Neural cell (in vitro differentiated cells): ENCODE measurements at regions not wholly inside any gene's neighbourhood (a gene's known extent, or its start where the extent isn't known, plus 50 kb on each side); places are given as distances from the start of the nearest gene placed in this dataset.

Experiments
- H2AFZ ChIP-seq: fragments of 200-600, 300-800 bp; sonication (generic), shearing (Covaris generic); 2 replicates; pipeline ENCODE4 v1.6.0; 2014; ENCODE audit warnings: low read depth, mild to moderate bottlenecking, antibody characterized with exemption, low read length, moderate library complexity
- H3F3A ChIP-seq: fragments of 200-600 bp; shearing (Covaris generic); 2 replicates; pipeline ENCODE4 v1.6.1; 2016; ENCODE audit warnings: mild to moderate bottlenecking, moderate library complexity, mixed read lengths, antibody characterized with exemption, low read length; ENCODE audit not compliant: insufficient read depth, poor library complexity, severe bottlenecking
- H3K27ac ChIP-seq: fragments of 200-600, 300-800 bp; sonication (generic), shearing (Covaris generic); 2 replicates; pipeline ENCODE4 v1.5.1; 2014; ENCODE audit warnings: mild to moderate bottlenecking, low read length, moderate library complexity
- H3K27me3 ChIP-seq: fragments of 300-800, 200-600 bp; sonication (generic), shearing (Covaris generic); 2 replicates; pipeline ENCODE4 v1.6.0; 2014; ENCODE audit warnings: mild to moderate bottlenecking, low read depth, low read length, moderate library complexity; ENCODE audit not compliant: insufficient read depth
- H3K36me3 ChIP-seq: fragments of 300-800, 200-600 bp; sonication (generic), shearing (Covaris generic); 2 replicates; pipeline ENCODE4 v1.5.1; 2014; ENCODE audit warnings: mild to moderate bottlenecking, antibody characterized with exemption, low read length, moderate library complexity; ENCODE audit not compliant: insufficient read depth
- H3K4me2 ChIP-seq: fragments of 300-800, 200-600 bp; sonication (generic), shearing (Covaris generic); 2 replicates; pipeline ENCODE4 v1.6.0; 2014; ENCODE audit warnings: mild to moderate bottlenecking, low read length
- H3K4me3 ChIP-seq: fragments of 300-800, 200-600 bp; sonication (generic), shearing (Covaris generic); 2 replicates; pipeline ENCODE4 v1.5.1; 2014; ENCODE audit warnings: mild to moderate bottlenecking, low read length, moderate library complexity
- H3K79me2 ChIP-seq: fragments of 200-600 bp; shearing (Covaris generic); replicated peaks from 2 replicates; pipeline ENCODE4 v1.6.0; 2014; ENCODE audit warnings: mild to moderate bottlenecking, low read length, moderate library complexity; ENCODE audit not compliant: insufficient read depth
- H3K9ac ChIP-seq: fragments of 300-800, 200-600 bp; sonication (generic), shearing (Covaris generic); 2 replicates; pipeline ENCODE4 v1.6.1; 2016; ENCODE audit warnings: mild to moderate bottlenecking, low read length, mixed read lengths
- H3K9me2 ChIP-seq: fragments of 200-600 bp; shearing (Covaris generic); 2 replicates; pipeline ENCODE4 v1.6.1; 2016; ENCODE audit warnings: mild to moderate bottlenecking, low read length, mixed read lengths; ENCODE audit not compliant: insufficient read depth
- H3K9me3 ChIP-seq: fragments of 200-600, 300-800 bp; sonication (generic), shearing (Covaris generic); 2 replicates; pipeline ENCODE4 v1.6.1; 2016; ENCODE audit warnings: mild to moderate bottlenecking, mixed run types, low read length, moderate library complexity, mixed read lengths
- H4K20me1 ChIP-seq: fragments of 200-600 bp; shearing (Covaris generic); 2 replicates; pipeline ENCODE4 v1.6.1; 2016; ENCODE audit warnings: mild to moderate bottlenecking, mixed run types; ENCODE audit not compliant: insufficient read depth
- EP300 ChIP-seq: fragments of 450-650 bp; conservative IDR thresholded peaks from 2 replicates; pipeline ENCODE4 v1.6.1; 2014; ENCODE audit warnings: antibody characterized with exemption, mild to moderate bottlenecking, moderate library complexity; ENCODE audit not compliant: poor library complexity, severe bottlenecking
- EZH2 ChIP-seq: fragments of 200-600, 300-800 bp; shearing (Covaris generic), sonication (generic); IDR thresholded peaks from 2 replicates; pipeline ENCODE4 v1.6.1; 2014; ENCODE audit warnings: antibody characterized with exemption, low read length, borderline replicate concordance, mild to moderate bottlenecking; ENCODE audit not compliant: insufficient read depth, poor library complexity, severe bottlenecking
- MXI1 ChIP-seq: fragments of 450-650 bp; conservative IDR thresholded peaks from 2 replicates; pipeline ENCODE4 v1.6.1; 2014; ENCODE audit warnings: antibody characterized with exemption, mild to moderate bottlenecking; ENCODE audit not compliant: poor library complexity, severe bottlenecking
- POLR2AphosphoS5 ChIP-seq: IDR thresholded peaks from 2 replicates; pipeline ENCODE4 v1.6.1; 2012
- RAD21 ChIP-seq: fragments of 450-650 bp; conservative IDR thresholded peaks from 2 replicates; pipeline ENCODE4 v1.6.1; 2014; ENCODE audit warnings: antibody characterized with exemption, mild to moderate bottlenecking, moderate library complexity
- SMC3 ChIP-seq: fragments of 450-650 bp; conservative IDR thresholded peaks from 2 replicates; pipeline ENCODE4 v1.6.1; 2014; ENCODE audit warnings: antibody characterized with exemption, mild to moderate bottlenecking, moderate library complexity; ENCODE audit not compliant: poor library complexity
- TAF1 ChIP-seq: IDR thresholded peaks from 2 replicates; pipeline ENCODE4 v1.6.1; 2012; ENCODE audit warnings: low read depth
- TF ChIP-seq, protein P1 (sequence below): fragments of 450-650 bp; IDR thresholded peaks from 2 replicates; pipeline ENCODE4 v1.5.1; 2014; ENCODE audit warnings: antibody characterized with exemption, mild to moderate bottlenecking, moderate library complexity; ENCODE audit not compliant: poor library complexity, severe bottlenecking
- TF ChIP-seq, protein P2 (sequence below): IDR thresholded peaks from 2 replicates; pipeline ENCODE4 v1.6.1; 2012; ENCODE audit warnings: borderline replicate concordance

DNA sequence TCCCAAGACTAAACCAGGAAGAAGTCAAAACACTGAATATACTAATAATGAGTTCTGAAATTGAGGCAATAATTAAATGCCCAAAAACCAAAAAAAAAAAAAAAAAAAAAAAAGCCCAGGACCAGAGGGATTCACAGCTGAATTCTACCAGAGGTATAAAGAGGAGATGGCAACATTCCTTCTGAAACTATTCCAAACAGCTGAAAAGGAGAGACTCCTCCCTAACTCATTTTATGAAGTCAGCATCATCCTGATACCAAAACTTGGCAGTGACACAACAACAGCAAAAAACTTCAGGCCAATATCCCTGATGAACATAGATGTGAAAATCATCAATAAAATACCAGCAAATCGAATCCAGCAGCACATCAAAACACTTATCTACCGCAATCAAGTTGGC lies 108.5 kb upstream of the COL3A1 start:
- Histone ChIP-seq H3K9ac (no peak overlapping the region), H4K20me1 (no peaks in the 10 kb centered on the region), H3K4me3 (no peak overlapping the region), H3K36me3 (no peaks in the 10 kb centered on the region), H3F3A (no peaks in the 10 kb centered on the region), H3K27ac (no peak overlapping the region), H3K79me2 (no peaks in the 10 kb centered on the region), H2AFZ (no peak overlapping the region), H3K9me2 (no peaks in the 10 kb centered on the region), H3K9me3 (no peaks in the 10 kb centered on the region), H3K4me2 (no peak overlapping the region), H3K27me3 (no peaks in the 10 kb centered on the region)
- TF ChIP-seq SMC3 (no peak), POLR2AphosphoS5 (no peak), RAD21 (no peak), TAF1 (no peak), MXI1 (no peak), EP300 (no peak), EZH2 (no peak)
- TF ChIP-seq, protein P1, sequence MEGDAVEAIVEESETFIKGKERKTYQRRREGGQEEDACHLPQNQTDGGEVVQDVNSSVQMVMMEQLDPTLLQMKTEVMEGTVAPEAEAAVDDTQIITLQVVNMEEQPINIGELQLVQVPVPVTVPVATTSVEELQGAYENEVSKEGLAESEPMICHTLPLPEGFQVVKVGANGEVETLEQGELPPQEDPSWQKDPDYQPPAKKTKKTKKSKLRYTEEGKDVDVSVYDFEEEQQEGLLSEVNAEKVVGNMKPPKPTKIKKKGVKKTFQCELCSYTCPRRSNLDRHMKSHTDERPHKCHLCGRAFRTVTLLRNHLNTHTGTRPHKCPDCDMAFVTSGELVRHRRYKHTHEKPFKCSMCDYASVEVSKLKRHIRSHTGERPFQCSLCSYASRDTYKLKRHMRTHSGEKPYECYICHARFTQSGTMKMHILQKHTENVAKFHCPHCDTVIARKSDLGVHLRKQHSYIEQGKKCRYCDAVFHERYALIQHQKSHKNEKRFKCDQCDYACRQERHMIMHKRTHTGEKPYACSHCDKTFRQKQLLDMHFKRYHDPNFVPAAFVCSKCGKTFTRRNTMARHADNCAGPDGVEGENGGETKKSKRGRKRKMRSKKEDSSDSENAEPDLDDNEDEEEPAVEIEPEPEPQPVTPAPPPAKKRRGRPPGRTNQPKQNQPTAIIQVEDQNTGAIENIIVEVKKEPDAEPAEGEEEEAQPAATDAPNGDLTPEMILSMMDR = no peak
- TF ChIP-seq, protein P2, sequence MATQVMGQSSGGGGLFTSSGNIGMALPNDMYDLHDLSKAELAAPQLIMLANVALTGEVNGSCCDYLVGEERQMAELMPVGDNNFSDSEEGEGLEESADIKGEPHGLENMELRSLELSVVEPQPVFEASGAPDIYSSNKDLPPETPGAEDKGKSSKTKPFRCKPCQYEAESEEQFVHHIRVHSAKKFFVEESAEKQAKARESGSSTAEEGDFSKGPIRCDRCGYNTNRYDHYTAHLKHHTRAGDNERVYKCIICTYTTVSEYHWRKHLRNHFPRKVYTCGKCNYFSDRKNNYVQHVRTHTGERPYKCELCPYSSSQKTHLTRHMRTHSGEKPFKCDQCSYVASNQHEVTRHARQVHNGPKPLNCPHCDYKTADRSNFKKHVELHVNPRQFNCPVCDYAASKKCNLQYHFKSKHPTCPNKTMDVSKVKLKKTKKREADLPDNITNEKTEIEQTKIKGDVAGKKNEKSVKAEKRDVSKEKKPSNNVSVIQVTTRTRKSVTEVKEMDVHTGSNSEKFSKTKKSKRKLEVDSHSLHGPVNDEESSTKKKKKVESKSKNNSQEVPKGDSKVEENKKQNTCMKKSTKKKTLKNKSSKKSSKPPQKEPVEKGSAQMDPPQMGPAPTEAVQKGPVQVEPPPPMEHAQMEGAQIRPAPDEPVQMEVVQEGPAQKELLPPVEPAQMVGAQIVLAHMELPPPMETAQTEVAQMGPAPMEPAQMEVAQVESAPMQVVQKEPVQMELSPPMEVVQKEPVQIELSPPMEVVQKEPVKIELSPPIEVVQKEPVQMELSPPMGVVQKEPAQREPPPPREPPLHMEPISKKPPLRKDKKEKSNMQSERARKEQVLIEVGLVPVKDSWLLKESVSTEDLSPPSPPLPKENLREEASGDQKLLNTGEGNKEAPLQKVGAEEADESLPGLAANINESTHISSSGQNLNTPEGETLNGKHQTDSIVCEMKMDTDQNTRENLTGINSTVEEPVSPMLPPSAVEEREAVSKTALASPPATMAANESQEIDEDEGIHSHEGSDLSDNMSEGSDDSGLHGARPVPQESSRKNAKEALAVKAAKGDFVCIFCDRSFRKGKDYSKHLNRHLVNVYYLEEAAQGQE = no peak

DNA sequence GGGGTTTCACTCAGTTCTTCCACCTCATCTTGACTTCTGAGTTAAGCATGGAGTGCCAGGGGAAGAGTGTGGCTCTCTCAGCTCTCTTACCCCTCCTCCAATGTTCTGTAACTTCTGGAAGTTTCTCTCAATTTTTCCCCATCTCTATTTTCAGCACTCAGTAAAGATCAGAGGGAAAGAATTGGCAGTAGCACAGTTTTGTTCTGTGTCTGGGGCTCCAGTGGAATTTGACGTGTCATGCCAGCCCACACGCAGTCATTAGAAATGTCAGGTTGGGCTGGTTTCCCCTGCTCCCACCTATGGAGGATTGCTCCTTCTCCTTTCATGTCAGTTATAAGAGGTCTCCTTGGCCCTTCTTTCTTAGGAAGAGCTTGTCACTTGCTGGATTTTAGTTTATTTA lies 104.6 kb upstream of the COL3A1 start:
- TF ChIP-seq POLR2AphosphoS5 = no peak
- TF ChIP-seq EZH2 = no peak
- TF ChIP-seq EP300 = no peak
- TF ChIP-seq TAF1 = no peak
- TF ChIP-seq SMC3 = no peak
- no peak for TF ChIP-seq RAD21
- no peak for TF ChIP-seq MXI1
- TF ChIP-seq, protein P2 = no peak
- TF ChIP-seq, protein P1 = no peak
- no peak overlapping the region for H3K4me2 ChIP-seq
- H3K9ac ChIP-seq = no peak overlapping the region

More for the DNA sequence above, 104.6 kb upstream of the COL3A1 start:
- H3K36me3 ChIP-seq = no peaks in the 10 kb centered on the region
- no peak overlapping the region for H3K4me3 ChIP-seq
- H3K79me2 ChIP-seq = no peaks in the 10 kb centered on the region
- no peak overlapping the region for H2AFZ ChIP-seq
- H3K27me3 ChIP-seq = no peaks in the 10 kb centered on the region
- H3K9me3 ChIP-seq = no peaks in the 10 kb centered on the region
- H3K9me2 ChIP-seq = no peaks in the 10 kb centered on the region
- no peaks in the 10 kb centered on the region for H4K20me1 ChIP-seq
- no peak overlapping the region for H3K27ac ChIP-seq
- H3F3A ChIP-seq = no peaks in the 10 kb centered on the region
